Limb (tissue), 2 donors: ENCODE measurements at regions not wholly inside any gene's neighbourhood (a gene's known extent, or its start where the extent isn't known, plus 50 kb on each side); places are given as distances from the start of the nearest gene placed in this dataset.

Experiments
- DNase-seq, 2 donors: peaks; one replicate each; pipeline ENCODE4 v3.0.0-alpha.2; 2016; ENCODE audit errors: extremely low spot score in 2 of 2

- DNase-seq, result no peak
These were observed 156.9 kb upstream of the GDF10 start for GRCh38 chr10:47143072-47143471.

GRCh38 chr10:47143473-47143872, 156.5 kb upstream of the GDF10 start:
- no peak for DNase-seq

- DNase-seq, result no peak
These were observed 155.5 kb upstream of the GDF10 start for GRCh38 chr10:47144525-47144924.

GRCh38 chr10:47145290-47145934, 154.6 kb upstream of the GDF10 start:
- DNase-seq, result no peak

- no peak for DNase-seq
These were observed 153.4 kb upstream of the GDF10 start for GRCh38 chr10:47146572-47146971.

GRCh38 chr10:47147186-47147585, 152.8 kb upstream of the GDF10 start:
- DNase-seq, result no peak

- no peak for DNase-seq
These were observed 149.4 kb upstream of the GDF10 start for GRCh38 chr10:47150581-47150980.

GRCh38 chr10:47151920-47152319, 148.1 kb upstream of the GDF10 start:
- no peak for DNase-seq

GRCh38 chr10:47152861-47153349, 147.1 kb upstream of the GDF10 start:
- no peak for DNase-seq

- DNase-seq, result no peak
These were observed 145.2 kb upstream of the GDF10 start for GRCh38 chr10:47154762-47155161.

GRCh38 chr10:47156873-47157272, 143.1 kb upstream of the GDF10 start:
- DNase-seq, result no peak

- DNase-seq, result no peak
These were observed 141.6 kb upstream of the GDF10 start for GRCh38 chr10:47158116-47159071.

- no peak for DNase-seq
These were observed 140.4 kb upstream of the GDF10 start for GRCh38 chr10:47159361-47160260.

- DNase-seq, result no peak
These were observed 139.6 kb upstream of the GDF10 start for GRCh38 chr10:47160261-47160908.

- no peak for DNase-seq
These were observed 139.0 kb upstream of the GDF10 start for GRCh38 chr10:47160967-47161366.

GRCh38 chr10:47161465-47161864, 138.5 kb upstream of the GDF10 start:
- DNase-seq, result no peak

GRCh38 chr10:47164126-47164799, 135.7 kb upstream of the GDF10 start:
- no peak for DNase-seq

GRCh38 chr10:47164800-47165128, 135.2 kb upstream of the GDF10 start:
- no peak for DNase-seq

- DNase-seq, result no peak
These were observed 134.8 kb upstream of the GDF10 start for GRCh38 chr10:47165168-47165710.

GRCh38 chr10:47165711-47166404, 134.1 kb upstream of the GDF10 start:
- DNase-seq, result peak; percentile 76 to 79
